ENCODE measurements at regions not wholly inside any gene's neighbourhood (a gene's known extent, or its start where the extent isn't known, plus 50 kb on each side); places are given as distances from the start of the nearest gene placed in this dataset.
A peak's percentile ranks its signal among the peaks of the same experiment; 100 is the strongest.

- 27 to 34% methylated on average over 3 of the region's 3 CpGs for WGBS, 2 donors
- intact Hi-C loops (cut with DNase I): no loop called here
- H3K27ac ChIP-seq: peak overlapping the region in 2 of 4 donors; percentile 49 to 51
- H3K4me1 ChIP-seq: peaks cover 12% of the 10 kb centered on the region
- ATAC-seq (no peak), DNase-seq (no peak)
- H3K9me3 ChIP-seq: no peaks in the 10 kb centered on the region
- no peaks in the 10 kb centered on the region for H3K36me3 ChIP-seq (replicated peaks in 1 of 2; ENCODE audit: insufficient read depth in 1 of 2, low read depth in 2 of 2)
- H3K4me3 ChIP-seq: peak overlapping the region in 1 of 2 donors; percentile 46
- H3K27me3 ChIP-seq: peaks cover 0 to 5% of the 10 kb centered on the region in 2 donors
- TF ChIP-seq POLR2A (IDR thresholded peaks at IDR 0.05): no peak
- TF ChIP-seq CTCF (IDR thresholded peaks at IDR 0.05): no peak
Observed at GRCh38 chr9:33677506-33677809, 117.9 kb upstream of the PRSS3 start.

GRCh38 chr9:33677961-33678360 lies 117.4 kb upstream of the PRSS3 start:
- H3K4me3 ChIP-seq: no peak overlapping the region
- H3K36me3 ChIP-seq (replicated peaks in 1 of 2; ENCODE audit: insufficient read depth in 1 of 2, low read depth in 2 of 2): no peaks in the 10 kb centered on the region
- H3K27ac ChIP-seq: no peak overlapping the region
- no peaks in the 10 kb centered on the region for H3K9me3 ChIP-seq
- DNase-seq (no peak), ATAC-seq (no peak)
- H3K27me3 ChIP-seq: peaks cover 0 to 5% of the 10 kb centered on the region in 2 donors
- intact Hi-C loops (cut with DNase I): no loop called here
- 76 to 83% methylated on average over 3 of the region's 3 CpGs for WGBS, 2 donors
- H3K4me1 ChIP-seq: peaks cover 12% of the 10 kb centered on the region
- no peak for TF ChIP-seq POLR2A (IDR thresholded peaks at IDR 0.05)
- TF ChIP-seq CTCF (IDR thresholded peaks at IDR 0.05): no peak

GRCh38 chr9:33682551-33682950 lies 112.8 kb upstream of the PRSS3 start:
- DNase-seq (no peak), ATAC-seq (no peak)
- 84 to 85% methylated on average over 3 of the region's 3 CpGs for WGBS, 2 donors
- Histone ChIP-seq H3K4me1 (no peaks in the 10 kb centered on the region), H3K9me3 (no peaks in the 10 kb centered on the region), H3K36me3 (replicated peaks in 1 of 2; ENCODE audit: insufficient read depth in 1 of 2, low read depth in 2 of 2) (no peaks in the 10 kb centered on the region), H3K27me3 (peaks cover 0 to under 1% of the 10 kb centered on the region in 2 donors), H3K27ac (no peak overlapping the region), H3K4me3 (no peak overlapping the region)
- intact Hi-C loops (cut with DNase I): no loop called here
- TF ChIP-seq POLR2A (IDR thresholded peaks at IDR 0.05) (no peak), CTCF (IDR thresholded peaks at IDR 0.05) (no peak)

- no peak for DNase-seq
- Histone ChIP-seq H3K9me3 (no peaks in the 10 kb centered on the region), H3K27me3 (no peaks in the 10 kb centered on the region), H3K36me3 (replicated peaks in 1 of 2; ENCODE audit: insufficient read depth in 1 of 2, low read depth in 2 of 2) (no peaks in the 10 kb centered on the region), H3K27ac (no peak overlapping the region), H3K4me1 (no peaks in the 10 kb centered on the region), H3K4me3 (no peak overlapping the region)
- ATAC-seq: no peak
- intact Hi-C loops (cut with DNase I): no loop called here
- TF ChIP-seq CTCF (IDR thresholded peaks at IDR 0.05) (no peak), POLR2A (IDR thresholded peaks at IDR 0.05) (no peak)
Observed at GRCh38 chr9:33684831-33685230, 110.5 kb upstream of the PRSS3 start.

- no peaks in the 10 kb centered on the region for H3K9me3 ChIP-seq
- no peak overlapping the region for H3K27ac ChIP-seq
- DNase-seq (no peak), ATAC-seq (no peak)
- H3K4me1 ChIP-seq: no peaks in the 10 kb centered on the region
- H3K36me3 ChIP-seq (replicated peaks in 1 of 2; ENCODE audit: insufficient read depth in 1 of 2, low read depth in 2 of 2): no peaks in the 10 kb centered on the region
- H3K4me3 ChIP-seq: no peak overlapping the region
- intact Hi-C loops (cut with DNase I): no loop called here
- H3K27me3 ChIP-seq: no peaks in the 10 kb centered on the region
- 80 to 82% methylated on average over 4 of the region's 4 CpGs for WGBS, 2 donors
- TF ChIP-seq POLR2A (IDR thresholded peaks at IDR 0.05): no peak
- TF ChIP-seq CTCF (IDR thresholded peaks at IDR 0.05): no peak
Observed at GRCh38 chr9:33686942-33687341, 108.4 kb upstream of the PRSS3 start.

All from body of pancreas (tissue), 4 donors.